ENCODE measurements at regions not wholly inside any gene's neighbourhood (a gene's known extent, or its start where the extent isn't known, plus 50 kb on each side); places are given as distances from the start of the nearest gene placed in this dataset.

- DNase-seq: no peak
Measured at GRCh38 chr12:124504273-124505000, 63.0 kb downstream of the NCOR2 start.

GRCh38 chr12:124503305-124503704 is 64.1 kb downstream of the NCOR2 start:
- DNase-seq: no peak

- DNase-seq: no peak
Measured at GRCh38 chr12:124502379-124502778, 65.0 kb downstream of the NCOR2 start.

GRCh38 chr12:124501827-124502226 is 65.6 kb downstream of the NCOR2 start:
- no peak for DNase-seq

GRCh38 chr12:124501112-124501561 is 66.3 kb downstream of the NCOR2 start:
- peak in 1 of 3 donors; percentile 67 for DNase-seq

- no peak for DNase-seq
Measured at GRCh38 chr12:124499898-124500244, 67.5 kb downstream of the NCOR2 start.

GRCh38 chr12:124499190-124499753 is 68.1 kb downstream of the NCOR2 start:
- no peak for DNase-seq

- DNase-seq: peak; percentile 70 to 88 (median 75)
Measured at GRCh38 chr12:124498275-124499189, 68.9 kb downstream of the NCOR2 start.

- peak; percentile 75 to 90 (median 77) for DNase-seq
Measured at GRCh38 chr12:124497658-124498057, 69.8 kb downstream of the NCOR2 start.

- no peak for DNase-seq
Measured at GRCh38 chr12:124497039-124497438, 70.4 kb downstream of the NCOR2 start.

- no peak for DNase-seq
Measured at GRCh38 chr12:124496584-124496983, 70.8 kb downstream of the NCOR2 start.

- no peak for DNase-seq
Measured at GRCh38 chr12:124495194-124495983, 72.0 kb downstream of the NCOR2 start.

- DNase-seq: no peak
Measured at GRCh38 chr12:124494751-124495129, 72.7 kb downstream of the NCOR2 start.

- DNase-seq: no peak
Measured at GRCh38 chr12:124493809-124494750, 73.3 kb downstream of the NCOR2 start.

- DNase-seq: no peak
Measured at GRCh38 chr12:124492879-124493808, 74.3 kb downstream of the NCOR2 start.

- no peak for DNase-seq
Measured at GRCh38 chr12:124491856-124492420, 75.5 kb downstream of the NCOR2 start.

GRCh38 chr12:124491310-124491709 is 76.1 kb downstream of the NCOR2 start:
- DNase-seq: no peak

GRCh38 chr12:124490584-124491305 is 76.7 kb downstream of the NCOR2 start:
- DNase-seq: peak in 1 of 3 donors; percentile 74

Data from muscle of back (tissue), 3 donors.